Prostate gland (tissue), 2 donors: ENCODE measurements at regions not wholly inside any gene's neighbourhood (a gene's known extent, or its start where the extent isn't known, plus 50 kb on each side); places are given as distances from the start of the nearest gene placed in this dataset.
A peak's percentile ranks its signal among the peaks of the same experiment; 100 is the strongest.
"Not testable (repeated sequence)": the region's sequence is repeated elsewhere in the genome, so short reads cannot be mapped to it uniquely, and the experiment has no call there.

Source experiments
- DNase-seq: peaks from one replicate; pipeline ENCODE4 v3.0.0-alpha.2; 2019; ENCODE audit warnings: low spot score
- H3K27ac ChIP-seq, 2 donors: fragments of 200-600 bp; sonication (generic); 2 replicates each; pipeline ENCODE4 v1.5.1; 2017 to 2019
- H3K27me3 ChIP-seq: fragments of 200-600 bp; sonication (generic); replicated peaks from 2 replicates; pipeline ENCODE4 v1.5.1; 2019; ENCODE audit not compliant: insufficient read depth
- H3K36me3 ChIP-seq, 2 donors: fragments of 200-600 bp; sonication (generic); 1 replicate in 1 of 2; 2 replicates in 1 of 2; pipeline versions ENCODE4 v1.5.1 to v1.8.1; 2017 to 2019
- H3K4me1 ChIP-seq: fragments of 200-600 bp; sonication (generic); replicated peaks from 2 replicates; pipeline ENCODE4 v1.5.1; 2019
- H3K4me3 ChIP-seq, 2 donors: fragments of 200-600 bp; sonication (generic); 2 replicates each; pipeline ENCODE4 v1.5.1; 2017 to 2019
- H3K9me3 ChIP-seq: fragments of 200-600 bp; sonication (generic); 2 replicates; pipeline ENCODE4 v1.5.1; 2017
- POLR2A ChIP-seq: fragments of 450-650 bp; IDR thresholded peaks from one replicate; pipeline ENCODE4 v1.6.1; 2016; ENCODE audit warnings: antibody characterized with exemption, mild to moderate bottlenecking
- POLR2AphosphoS5 ChIP-seq: sonication (generic); formaldehyde crosslinking; IDR thresholded peaks from one replicate; pipeline ENCODE4 v1.6.1; 2017; ENCODE audit warnings: antibody characterized with exemption
- WGBS: methylation state at CpG from one replicate; pipeline ENCODE4 v1.1.5; 2018; 5-methylcytosine and 5-hydroxymethylcytosine counted together
- intact Hi-C: fragments of 100-400 bp; cut with DNase I; formaldehyde crosslinking; loops from one replicate; pipeline ENCODE4 v1.14.2; 2022
- TF ChIP-seq, protein P1 (sequence below), 4 experiments: fragments of 200-600 bp in 2 of 4; fragments of 450-650 bp in 2 of 4; sonication (generic) in 2 of 4; IDR thresholded peaks; 1 replicate in 3 of 4; 2 replicates in 1 of 4; pipeline ENCODE4 v1.5.1; 2016 to 2019; ENCODE audit warnings: antibody characterized with exemption in 4 of 4, mild to moderate bottlenecking in 2 of 4, moderate library complexity in 2 of 4

- H3K4me3 ChIP-seq = no peak overlapping the region
- DNase-seq = no peak
These were observed 606.2 kb upstream of the TBL1XR1 start for GRCh38 chr3:177803500-177803899.

GRCh38 chr3:177804032-177804431, 606.8 kb upstream of the TBL1XR1 start:
- TF ChIP-seq, protein P1, sequence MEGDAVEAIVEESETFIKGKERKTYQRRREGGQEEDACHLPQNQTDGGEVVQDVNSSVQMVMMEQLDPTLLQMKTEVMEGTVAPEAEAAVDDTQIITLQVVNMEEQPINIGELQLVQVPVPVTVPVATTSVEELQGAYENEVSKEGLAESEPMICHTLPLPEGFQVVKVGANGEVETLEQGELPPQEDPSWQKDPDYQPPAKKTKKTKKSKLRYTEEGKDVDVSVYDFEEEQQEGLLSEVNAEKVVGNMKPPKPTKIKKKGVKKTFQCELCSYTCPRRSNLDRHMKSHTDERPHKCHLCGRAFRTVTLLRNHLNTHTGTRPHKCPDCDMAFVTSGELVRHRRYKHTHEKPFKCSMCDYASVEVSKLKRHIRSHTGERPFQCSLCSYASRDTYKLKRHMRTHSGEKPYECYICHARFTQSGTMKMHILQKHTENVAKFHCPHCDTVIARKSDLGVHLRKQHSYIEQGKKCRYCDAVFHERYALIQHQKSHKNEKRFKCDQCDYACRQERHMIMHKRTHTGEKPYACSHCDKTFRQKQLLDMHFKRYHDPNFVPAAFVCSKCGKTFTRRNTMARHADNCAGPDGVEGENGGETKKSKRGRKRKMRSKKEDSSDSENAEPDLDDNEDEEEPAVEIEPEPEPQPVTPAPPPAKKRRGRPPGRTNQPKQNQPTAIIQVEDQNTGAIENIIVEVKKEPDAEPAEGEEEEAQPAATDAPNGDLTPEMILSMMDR (IDR thresholded peaks at IDR 0.05) = no peak
- peak; percentile 59 for TF ChIP-seq POLR2AphosphoS5
- Histone ChIP-seq H3K9me3 (no peaks in the 10 kb centered on the region), H3K27me3 (no peaks in the 10 kb centered on the region), H3K4me3 (no peak overlapping the region), H3K36me3 (no peaks in the 10 kb centered on the region), H3K27ac (peak overlapping the region in 1 of 2 donors; percentile 40), H3K4me1 (no peaks in the 10 kb centered on the region)
- WGBS = 56% methylated on average over 3 of the region's 3 CpGs
- no peak for DNase-seq
- intact Hi-C loops = no loop called here

More at GRCh38 chr3:177803500-177803899, 606.2 kb upstream of the TBL1XR1 start:
- Histone ChIP-seq H3K36me3 (no peaks in the 10 kb centered on the region), H3K27ac (peak overlapping the region in 1 of 2 donors; percentile 25), H3K27me3 (no peaks in the 10 kb centered on the region), H3K9me3 (no peaks in the 10 kb centered on the region), H3K4me1 (no peaks in the 10 kb centered on the region)
- WGBS = 88% methylated on average over 4 of the region's 4 CpGs
- TF ChIP-seq POLR2AphosphoS5 (no peak), POLR2A (no peak)
- TF ChIP-seq, protein P1 (IDR thresholded peaks at IDR 0.05) = no peak
- intact Hi-C loops = no loop called here

GRCh38 chr3:177804646-177805045, 607.4 kb upstream of the TBL1XR1 start:
- TF ChIP-seq POLR2A (no peak), POLR2AphosphoS5 (no peak)
- TF ChIP-seq, protein P1 (IDR thresholded peaks at IDR 0.05) = no peak
- WGBS = 98% methylated on average over 9 of the region's 9 CpGs
- intact Hi-C loops = no loop called here
- H3K36me3 ChIP-seq = no peaks in the 10 kb centered on the region
- H3K4me3 ChIP-seq = no peak overlapping the region
- peaks cover 3% of the 10 kb centered on the region for H3K4me1 ChIP-seq
- H3K9me3 ChIP-seq = no peaks in the 10 kb centered on the region
- peak overlapping the region in 1 of 2 donors; percentile 40 for H3K27ac ChIP-seq
- DNase-seq = no peak
- no peaks in the 10 kb centered on the region for H3K27me3 ChIP-seq

- intact Hi-C loops = no loop called here
- H3K4me3 ChIP-seq = no peak overlapping the region
- H3K36me3 ChIP-seq = no peaks in the 10 kb centered on the region
- DNase-seq = no peak
- no peaks in the 10 kb centered on the region for H3K9me3 ChIP-seq
- 67% methylated on average over 8 of the region's 8 CpGs for WGBS
- no peaks in the 10 kb centered on the region for H3K27me3 ChIP-seq
- TF ChIP-seq POLR2A (no peak), POLR2AphosphoS5 (peak; percentile 53)
- peaks cover 6% of the 10 kb centered on the region for H3K4me1 ChIP-seq
- H3K27ac ChIP-seq = peak overlapping the region in 1 of 2 donors; percentile 31
These were observed 610.0 kb upstream of the TBL1XR1 start for GRCh38 chr3:177807150-177807875.

DNA sequence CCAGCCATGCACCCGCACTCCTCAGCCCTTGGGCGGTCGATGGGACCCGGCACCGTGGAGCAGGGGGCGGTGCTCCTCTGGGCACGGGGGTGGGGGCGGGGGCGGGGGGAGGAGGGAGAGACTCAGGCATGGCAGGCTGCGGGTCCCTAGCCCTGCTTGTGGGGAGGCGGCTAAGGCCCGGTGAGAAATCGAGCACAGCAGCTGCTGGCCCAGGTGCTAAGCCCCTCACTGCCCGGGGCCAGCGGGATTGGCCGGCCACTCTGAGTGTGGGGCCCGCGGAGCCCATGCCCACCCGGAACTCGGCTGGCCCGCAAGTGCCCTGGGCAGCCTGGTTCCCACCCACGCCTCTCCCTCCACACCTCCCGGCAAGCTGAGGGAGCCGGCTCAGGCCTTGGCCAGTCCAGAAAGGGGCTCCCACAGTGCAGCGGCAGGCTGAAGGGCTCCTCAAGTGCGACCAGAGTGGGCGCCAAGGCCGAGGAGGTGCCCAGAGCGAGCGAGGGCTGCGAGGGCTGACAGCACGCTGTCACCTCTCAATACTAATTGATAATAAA, 611.7 kb upstream of the TBL1XR1 start:
- Histone ChIP-seq H3K4me1 (peaks cover 12% of the 10 kb centered on the region), H3K27ac (peak overlapping the region; percentile 76 to 83)
- WGBS = 92% methylated on average over 24 of the region's 32 CpGs
- H3K36me3 ChIP-seq, H3K9me3 ChIP-seq, DNase-seq, H3K4me3 ChIP-seq, intact Hi-C loops, H3K27me3 ChIP-seq: not testable (repeated sequence)
